Stomach (tissue), 4 donors: ENCODE measurements at regions not wholly inside any gene's neighbourhood (a gene's known extent, or its start where the extent isn't known, plus 50 kb on each side); places are given as distances from the start of the nearest gene placed in this dataset.

Experiments used
- CTCF ChIP-seq, 7 experiments: fragments of 450-650 bp in 4 of 7; fragments of 200-600 bp in 3 of 7; sonication (generic) in 3 of 7; IDR thresholded peaks; one replicate each; pipeline ENCODE4 v1.5.1; 2016 to 2019; ENCODE audit warnings: antibody characterized with exemption in 7 of 7, control low read depth in 2 of 7, mild to moderate bottlenecking in 1 of 7
- EP300 ChIP-seq: sonication (generic); formaldehyde crosslinking; IDR thresholded peaks from one replicate; pipeline ENCODE4 v1.6.1; 2017; ENCODE audit warnings: antibody characterized with exemption
- POLR2A ChIP-seq, 4 donors: fragments of 450-650 bp; IDR thresholded peaks; one replicate each; pipeline ENCODE4 v1.6.1; 2016; ENCODE audit warnings: antibody characterized with exemption in 4 of 4, control low read depth in 2 of 4, mild to moderate bottlenecking in 1 of 4, moderate library complexity in 1 of 4
- POLR2AphosphoS5 ChIP-seq, 3 donors: sonication (generic); formaldehyde crosslinking; IDR thresholded peaks; one replicate each; pipeline ENCODE4 v1.6.1; 2016; ENCODE audit warnings: antibody characterized with exemption in 3 of 3

GRCh38 chr4:14883166-14883565 lies 119.1 kb upstream of the CPEB2 start:
- TF ChIP-seq CTCF (IDR thresholded peaks at IDR 0.05) (no peak), POLR2A (IDR thresholded peaks at IDR 0.05) (no peak), EP300 (no peak), POLR2AphosphoS5 (IDR thresholded peaks at IDR 0.05) (no peak)
